Progenitor cell of endocrine pancreas (in vitro differentiated cells): ENCODE measurements at regions not wholly inside any gene's neighbourhood (a gene's known extent, or its start where the extent isn't known, plus 50 kb on each side); places are given as distances from the start of the nearest gene placed in this dataset.

Source experiments
- DNase-seq: peaks from one replicate; pipeline ENCODE4 v3.0.0; 2021; ENCODE audit warnings: low spot score; ENCODE audit not compliant: unreplicated experiment
- H3K27ac Mint-ChIP-seq: 2 replicates; pipeline ENCODE4 v1.8.0; 2021; ENCODE audit warnings: mild to moderate bottlenecking, moderate library complexity, mixed read lengths
- H3K27me3 Mint-ChIP-seq: 2 replicates; pipeline ENCODE4 v1.8.0; 2021; ENCODE audit warnings: mixed read lengths
- H3K36me3 Mint-ChIP-seq: 2 replicates; pipeline ENCODE4 v1.8.0; 2022; ENCODE audit warnings: mixed read lengths; ENCODE audit not compliant: insufficient read depth
- H3K4me1 Mint-ChIP-seq: 2 replicates; pipeline ENCODE4 v1.8.0; 2021; ENCODE audit warnings: low read depth, mixed read lengths
- H3K4me3 Mint-ChIP-seq: 2 replicates; pipeline ENCODE4 v1.8.0; 2021; ENCODE audit warnings: low read depth, mild to moderate bottlenecking, moderate library complexity, mixed read lengths
- H3K9me3 Mint-ChIP-seq: 2 replicates; pipeline ENCODE4 v1.8.0; 2021; ENCODE audit warnings: low read depth, mixed read lengths
- TF ChIP-seq, protein P1 (sequence below): fragments of 200-600 bp; sonication (generic); IDR thresholded peaks from one replicate; pipeline ENCODE4 v1.5.0; 2021; ENCODE audit warnings: antibody characterized with exemption, mild to moderate bottlenecking; ENCODE audit not compliant: unreplicated experiment

DNA sequence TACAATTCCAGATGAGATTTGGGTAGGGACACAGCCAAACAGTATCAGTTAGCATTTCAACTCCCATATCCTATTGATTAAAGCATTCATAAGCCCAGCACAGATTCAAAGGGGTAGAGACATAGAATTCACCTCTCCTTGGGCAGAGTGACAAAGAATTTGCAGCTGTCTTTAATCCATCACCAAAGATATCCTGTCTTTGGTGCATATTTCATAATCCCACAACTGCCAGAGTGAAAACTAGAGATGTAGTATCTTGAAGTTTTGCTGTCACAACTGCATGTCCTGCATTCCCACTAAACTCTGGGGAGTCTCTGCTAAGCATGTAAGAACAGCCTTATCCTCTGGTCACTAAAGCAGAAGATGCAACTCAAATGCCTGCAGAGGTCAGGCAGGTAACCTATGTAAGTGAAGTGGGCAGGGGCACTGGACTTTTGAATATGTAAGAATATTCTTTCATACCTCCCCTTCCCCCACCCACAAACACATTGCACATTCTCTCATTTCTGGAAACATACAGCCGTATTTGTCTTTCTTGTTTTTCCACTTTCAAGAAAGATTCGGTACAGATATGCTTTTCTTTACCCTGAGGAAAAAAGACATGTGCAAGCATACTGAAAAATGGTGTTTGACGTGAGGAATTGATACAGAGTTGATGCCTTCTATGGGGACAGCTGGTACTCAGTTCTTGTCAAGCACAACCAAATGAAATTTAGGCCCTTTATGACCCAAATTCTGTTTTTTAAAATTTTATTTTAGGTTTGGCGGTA, 283.1 kb downstream of the SP3 start:
- TF ChIP-seq, protein P1, sequence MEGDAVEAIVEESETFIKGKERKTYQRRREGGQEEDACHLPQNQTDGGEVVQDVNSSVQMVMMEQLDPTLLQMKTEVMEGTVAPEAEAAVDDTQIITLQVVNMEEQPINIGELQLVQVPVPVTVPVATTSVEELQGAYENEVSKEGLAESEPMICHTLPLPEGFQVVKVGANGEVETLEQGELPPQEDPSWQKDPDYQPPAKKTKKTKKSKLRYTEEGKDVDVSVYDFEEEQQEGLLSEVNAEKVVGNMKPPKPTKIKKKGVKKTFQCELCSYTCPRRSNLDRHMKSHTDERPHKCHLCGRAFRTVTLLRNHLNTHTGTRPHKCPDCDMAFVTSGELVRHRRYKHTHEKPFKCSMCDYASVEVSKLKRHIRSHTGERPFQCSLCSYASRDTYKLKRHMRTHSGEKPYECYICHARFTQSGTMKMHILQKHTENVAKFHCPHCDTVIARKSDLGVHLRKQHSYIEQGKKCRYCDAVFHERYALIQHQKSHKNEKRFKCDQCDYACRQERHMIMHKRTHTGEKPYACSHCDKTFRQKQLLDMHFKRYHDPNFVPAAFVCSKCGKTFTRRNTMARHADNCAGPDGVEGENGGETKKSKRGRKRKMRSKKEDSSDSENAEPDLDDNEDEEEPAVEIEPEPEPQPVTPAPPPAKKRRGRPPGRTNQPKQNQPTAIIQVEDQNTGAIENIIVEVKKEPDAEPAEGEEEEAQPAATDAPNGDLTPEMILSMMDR, result no peak
- Mint-ChIP-seq H3K9me3 (no peaks in the 10 kb centered on the region), H3K4me1 (no peaks in the 10 kb centered on the region), H3K27ac (no peak overlapping the region), H3K4me3 (no peak overlapping the region), H3K36me3 (no peaks in the 10 kb centered on the region), H3K27me3 (peaks cover 2% of the 10 kb centered on the region)
- DNase-seq, result no peak

DNA sequence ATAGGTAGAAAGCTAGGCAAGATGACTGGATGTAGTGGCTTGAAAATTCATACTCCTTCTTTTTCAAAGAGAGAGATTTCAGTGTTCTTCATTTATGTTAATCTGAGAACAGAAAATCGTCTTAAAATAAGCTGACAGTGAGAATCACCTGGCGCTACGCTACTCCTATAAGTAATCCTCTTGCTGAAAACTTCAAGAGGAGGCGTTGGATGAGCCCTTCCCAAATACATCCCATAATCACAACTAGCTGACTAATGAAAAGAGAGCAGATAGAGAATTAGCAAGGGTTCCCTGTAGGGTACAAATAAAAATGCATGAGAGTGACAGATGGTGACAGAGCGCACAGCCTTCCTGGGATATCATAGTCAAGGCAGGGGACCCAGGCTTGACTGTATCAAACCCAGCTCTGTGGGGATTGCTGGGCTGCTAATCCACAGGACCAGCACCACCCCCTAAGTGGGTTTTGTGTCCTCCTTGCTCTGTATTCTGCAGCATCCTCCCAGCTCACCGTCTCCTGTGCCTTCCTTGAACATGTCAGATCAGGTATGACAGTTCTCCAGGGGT, 280.2 kb downstream of the SP3 start:
- TF ChIP-seq, protein P1, result no peak
- no peak overlapping the region for H3K4me3 Mint-ChIP-seq
- H3K27ac Mint-ChIP-seq, result no peak overlapping the region
- H3K27me3 Mint-ChIP-seq, result peaks cover 2% of the 10 kb centered on the region
- no peaks in the 10 kb centered on the region for H3K4me1 Mint-ChIP-seq
- no peak for DNase-seq
- no peaks in the 10 kb centered on the region for H3K36me3 Mint-ChIP-seq
- H3K9me3 Mint-ChIP-seq, result no peaks in the 10 kb centered on the region

DNA sequence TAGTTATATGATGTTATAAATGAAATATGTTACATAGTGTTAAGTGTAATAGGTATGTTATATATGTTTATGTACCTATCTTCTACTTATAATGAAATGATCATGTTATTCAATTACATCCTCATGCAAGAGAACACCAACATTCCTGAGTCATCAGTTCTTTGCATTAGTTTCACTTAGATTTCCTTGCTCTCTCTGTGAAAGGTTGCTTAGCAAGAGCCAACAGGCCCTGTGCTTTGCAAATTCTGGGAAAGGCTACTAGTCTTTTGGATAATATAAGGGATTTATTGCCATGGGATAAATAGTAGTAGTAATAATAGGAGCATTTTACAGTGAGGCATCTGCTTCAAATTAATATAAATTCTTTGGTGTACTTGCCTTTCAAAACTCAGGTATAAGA, 274.8 kb downstream of the SP3 start:
- Mint-ChIP-seq H3K9me3 (no peaks in the 10 kb centered on the region), H3K27me3 (no peaks in the 10 kb centered on the region), H3K27ac (no peak overlapping the region), H3K36me3 (no peaks in the 10 kb centered on the region), H3K4me1 (peaks cover 5% of the 10 kb centered on the region), H3K4me3 (no peak overlapping the region)
- TF ChIP-seq, protein P1, result no peak
- DNase-seq, result no peak

DNA sequence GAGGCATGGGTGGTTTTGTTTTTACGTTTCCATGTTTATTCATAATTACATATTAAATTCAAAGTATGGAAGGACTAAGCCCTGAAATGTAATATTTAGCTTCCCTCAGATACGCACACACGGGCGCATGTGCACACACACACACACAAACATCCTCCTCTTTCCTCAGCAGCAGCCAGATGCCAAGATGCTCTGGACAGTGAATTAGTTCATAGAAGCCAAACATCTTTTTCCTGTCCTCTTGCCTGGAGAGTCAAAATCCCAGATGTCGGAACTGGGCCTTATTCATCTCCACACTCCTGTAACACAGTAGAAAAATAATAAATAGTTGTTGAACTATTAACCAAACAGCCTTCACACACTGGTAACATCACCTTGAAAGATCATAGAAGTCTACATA, 273.1 kb downstream of the SP3 start:
- H3K36me3 Mint-ChIP-seq, result no peaks in the 10 kb centered on the region
- DNase-seq, result no peak
- peaks cover 5% of the 10 kb centered on the region for H3K4me1 Mint-ChIP-seq
- H3K9me3 Mint-ChIP-seq, result no peaks in the 10 kb centered on the region
- H3K4me3 Mint-ChIP-seq, result no peak overlapping the region
- no peaks in the 10 kb centered on the region for H3K27me3 Mint-ChIP-seq
- TF ChIP-seq, protein P1, result no peak
- H3K27ac Mint-ChIP-seq, result no peak overlapping the region

DNA sequence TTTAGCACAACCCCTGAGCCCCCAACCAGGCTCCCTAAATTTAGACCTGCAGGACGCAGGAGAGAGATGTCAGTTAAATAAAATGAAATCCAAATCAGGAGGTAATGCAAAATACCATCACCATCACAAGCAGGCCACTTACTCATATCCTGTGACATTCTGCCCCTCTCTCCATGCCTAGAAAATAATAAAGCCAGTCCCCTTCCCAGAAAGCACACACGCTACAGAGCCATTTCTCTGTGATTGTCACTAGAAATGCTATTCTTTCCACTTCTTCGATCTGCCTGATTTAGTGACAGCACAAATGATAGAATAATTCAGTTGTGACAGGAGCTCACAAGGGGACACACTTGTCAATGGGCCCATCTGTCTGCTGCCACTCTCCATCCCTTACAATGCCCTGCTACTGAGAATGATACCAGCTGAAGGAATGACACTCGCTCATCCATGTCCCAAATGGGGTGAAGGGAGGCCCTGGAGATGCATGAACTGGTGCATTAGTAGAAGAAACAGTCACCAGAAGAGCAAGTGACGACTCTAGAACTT, 272.1 kb downstream of the SP3 start:
- DNase-seq, result no peak
- TF ChIP-seq, protein P1, result no peak
- Mint-ChIP-seq H3K36me3 (no peaks in the 10 kb centered on the region), H3K27me3 (no peaks in the 10 kb centered on the region), H3K9me3 (no peaks in the 10 kb centered on the region), H3K4me1 (peaks cover 5% of the 10 kb centered on the region), H3K27ac (no peak overlapping the region), H3K4me3 (no peak overlapping the region)
